ENCODE measurements at regions not wholly inside any gene's neighbourhood (a gene's known extent, or its start where the extent isn't known, plus 50 kb on each side); places are given as distances from the start of the nearest gene placed in this dataset.
"Not testable (repeated sequence)": the region's sequence is repeated elsewhere in the genome, so short reads cannot be mapped to it uniquely, and the experiment has no call there.

- H3K9me3 Mint-ChIP-seq = no peaks in the 10 kb centered on the region
- peaks cover 9% of the 10 kb centered on the region for H3K27me3 Mint-ChIP-seq
- no peak overlapping the region for H3K27ac Mint-ChIP-seq
- no peak overlapping the region for H3K4me3 Mint-ChIP-seq
- H3K4me1 Mint-ChIP-seq = peaks cover 1% of the 10 kb centered on the region
- H3K36me3 Mint-ChIP-seq = no peaks in the 10 kb centered on the region
Measured at GRCh38 chr7:55261386-55261770, 103.8 kb upstream of the LANCL2 start.

GRCh38 chr7:55265328-55265727, 99.8 kb upstream of the LANCL2 start:
- not testable (repeated sequence) for H3K9me3 Mint-ChIP-seq, H3K27ac Mint-ChIP-seq, H3K36me3 Mint-ChIP-seq, H3K4me3 Mint-ChIP-seq, H3K27me3 Mint-ChIP-seq, H3K4me1 Mint-ChIP-seq

GRCh38 chr7:55265836-55266642, 99.1 kb upstream of the LANCL2 start:
- Mint-ChIP-seq H3K4me3 (no peak overlapping the region), H3K36me3 (no peaks in the 10 kb centered on the region), H3K9me3 (no peaks in the 10 kb centered on the region), H3K27me3 (peaks cover 6% of the 10 kb centered on the region), H3K4me1 (no peaks in the 10 kb centered on the region), H3K27ac (no peak overlapping the region)

- no peaks in the 10 kb centered on the region for H3K27me3 Mint-ChIP-seq
Measured at GRCh38 chr7:55271069-55271626, 94.0 kb upstream of the LANCL2 start.

GRCh38 chr7:55271661-55272060, 93.5 kb upstream of the LANCL2 start:
- no peak overlapping the region for H3K27ac Mint-ChIP-seq
- no peaks in the 10 kb centered on the region for H3K27me3 Mint-ChIP-seq
- H3K4me3 Mint-ChIP-seq = no peak overlapping the region

More at GRCh38 chr7:55271069-55271626, 94.0 kb upstream of the LANCL2 start:
- Mint-ChIP-seq H3K4me3 (no peak overlapping the region), H3K36me3 (no peaks in the 10 kb centered on the region), H3K4me1 (no peaks in the 10 kb centered on the region), H3K27ac (no peak overlapping the region), H3K9me3 (no peaks in the 10 kb centered on the region)

GRCh38 chr7:55272328-55272727, 92.8 kb upstream of the LANCL2 start:
- Mint-ChIP-seq H3K4me3 (no peak overlapping the region), H3K9me3 (no peaks in the 10 kb centered on the region), H3K4me1 (no peaks in the 10 kb centered on the region), H3K36me3 (no peaks in the 10 kb centered on the region), H3K27me3 (no peaks in the 10 kb centered on the region), H3K27ac (no peak overlapping the region)

More at GRCh38 chr7:55271661-55272060, 93.5 kb upstream of the LANCL2 start:
- H3K9me3 Mint-ChIP-seq = no peaks in the 10 kb centered on the region
- no peaks in the 10 kb centered on the region for H3K36me3 Mint-ChIP-seq
- H3K4me1 Mint-ChIP-seq = no peaks in the 10 kb centered on the region

- Mint-ChIP-seq H3K4me3 (no peak overlapping the region), H3K27me3 (no peaks in the 10 kb centered on the region), H3K4me1 (no peaks in the 10 kb centered on the region), H3K27ac (no peak overlapping the region), H3K9me3 (no peaks in the 10 kb centered on the region), H3K36me3 (no peaks in the 10 kb centered on the region)
Measured at GRCh38 chr7:55273186-55273980, 91.8 kb upstream of the LANCL2 start.

- Mint-ChIP-seq H3K36me3 (no peaks in the 10 kb centered on the region), H3K27ac (no peak overlapping the region), H3K4me1 (no peaks in the 10 kb centered on the region), H3K27me3 (peaks cover under 1% of the 10 kb centered on the region), H3K9me3 (no peaks in the 10 kb centered on the region), H3K4me3 (no peak overlapping the region)
Measured at GRCh38 chr7:55274156-55274555, 91.0 kb upstream of the LANCL2 start.

GRCh38 chr7:55275291-55276200, 89.6 kb upstream of the LANCL2 start:
- H3K36me3 Mint-ChIP-seq = no peaks in the 10 kb centered on the region
- H3K4me1 Mint-ChIP-seq = no peaks in the 10 kb centered on the region
- no peaks in the 10 kb centered on the region for H3K9me3 Mint-ChIP-seq
- peaks cover 3% of the 10 kb centered on the region for H3K27me3 Mint-ChIP-seq
- H3K27ac Mint-ChIP-seq = no peak overlapping the region
- no peak overlapping the region for H3K4me3 Mint-ChIP-seq

- Mint-ChIP-seq H3K9me3 (no peaks in the 10 kb centered on the region), H3K27ac (no peak overlapping the region), H3K27me3 (peaks cover 3% of the 10 kb centered on the region), H3K36me3 (no peaks in the 10 kb centered on the region), H3K4me3 (no peak overlapping the region), H3K4me1 (no peaks in the 10 kb centered on the region)
Measured at GRCh38 chr7:55276572-55277295, 88.4 kb upstream of the LANCL2 start.

GRCh38 chr7:55277916-55278315, 87.2 kb upstream of the LANCL2 start:
- H3K4me1 Mint-ChIP-seq = no peaks in the 10 kb centered on the region
- H3K4me3 Mint-ChIP-seq = no peak overlapping the region
- H3K27me3 Mint-ChIP-seq = peaks cover 3% of the 10 kb centered on the region
- no peaks in the 10 kb centered on the region for H3K36me3 Mint-ChIP-seq
- H3K27ac Mint-ChIP-seq = no peak overlapping the region
- H3K9me3 Mint-ChIP-seq = no peaks in the 10 kb centered on the region

- H3K27me3 Mint-ChIP-seq = peaks cover 3% of the 10 kb centered on the region
- no peaks in the 10 kb centered on the region for H3K4me1 Mint-ChIP-seq
- H3K27ac Mint-ChIP-seq = no peak overlapping the region
- H3K4me3 Mint-ChIP-seq = no peak overlapping the region
- no peaks in the 10 kb centered on the region for H3K36me3 Mint-ChIP-seq
- no peaks in the 10 kb centered on the region for H3K9me3 Mint-ChIP-seq
Measured at GRCh38 chr7:55278321-55278720, 86.8 kb upstream of the LANCL2 start.

GRCh38 chr7:55279080-55279845, 85.9 kb upstream of the LANCL2 start:
- Mint-ChIP-seq H3K27ac (no peak overlapping the region), H3K36me3 (no peaks in the 10 kb centered on the region), H3K4me3 (no peak overlapping the region), H3K27me3 (peaks cover 3% of the 10 kb centered on the region), H3K9me3 (no peaks in the 10 kb centered on the region), H3K4me1 (no peaks in the 10 kb centered on the region)

- no peak overlapping the region for H3K27ac Mint-ChIP-seq
- no peaks in the 10 kb centered on the region for H3K4me1 Mint-ChIP-seq
- H3K27me3 Mint-ChIP-seq = peaks cover 5% of the 10 kb centered on the region
- no peaks in the 10 kb centered on the region for H3K9me3 Mint-ChIP-seq
- no peak overlapping the region for H3K4me3 Mint-ChIP-seq
- H3K36me3 Mint-ChIP-seq = no peaks in the 10 kb centered on the region
Measured at GRCh38 chr7:55280031-55280454, 85.1 kb upstream of the LANCL2 start.
